ENCODE measurements at regions not wholly inside any gene's neighbourhood (a gene's known extent, or its start where the extent isn't known, plus 50 kb on each side); places are given as distances from the start of the nearest gene placed in this dataset.

DNA sequence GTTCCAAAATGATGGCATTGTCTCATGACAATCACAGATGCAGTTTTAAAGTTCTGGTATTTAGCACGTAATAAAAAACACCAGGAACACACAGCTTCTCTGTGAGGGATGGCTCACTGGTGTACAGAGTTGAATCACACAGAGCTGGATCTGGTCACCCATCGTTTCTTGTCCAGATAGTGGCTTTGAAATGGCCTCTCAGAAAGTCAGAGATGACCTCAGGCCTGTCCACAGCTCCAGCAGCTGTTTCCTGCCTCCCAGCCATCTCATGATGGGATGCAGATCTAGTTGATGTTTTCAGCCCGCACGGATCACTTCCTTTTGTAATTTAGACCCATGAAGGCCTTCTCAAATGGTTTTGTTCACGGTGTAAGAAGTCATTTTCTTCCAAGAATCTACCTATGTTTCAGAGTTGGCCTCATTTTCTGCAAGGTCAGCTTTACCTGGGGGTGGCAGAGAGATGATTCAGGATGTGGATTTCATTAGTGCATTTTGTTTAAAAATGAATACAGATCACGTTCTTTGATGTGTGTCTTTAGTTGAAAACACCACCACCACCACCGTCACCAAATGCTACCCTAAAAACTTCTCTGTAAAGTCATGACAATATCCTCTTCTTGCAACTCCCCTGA lies 166.2 kb downstream of the SNX10 start:
- TF ChIP-seq, protein P1, sequence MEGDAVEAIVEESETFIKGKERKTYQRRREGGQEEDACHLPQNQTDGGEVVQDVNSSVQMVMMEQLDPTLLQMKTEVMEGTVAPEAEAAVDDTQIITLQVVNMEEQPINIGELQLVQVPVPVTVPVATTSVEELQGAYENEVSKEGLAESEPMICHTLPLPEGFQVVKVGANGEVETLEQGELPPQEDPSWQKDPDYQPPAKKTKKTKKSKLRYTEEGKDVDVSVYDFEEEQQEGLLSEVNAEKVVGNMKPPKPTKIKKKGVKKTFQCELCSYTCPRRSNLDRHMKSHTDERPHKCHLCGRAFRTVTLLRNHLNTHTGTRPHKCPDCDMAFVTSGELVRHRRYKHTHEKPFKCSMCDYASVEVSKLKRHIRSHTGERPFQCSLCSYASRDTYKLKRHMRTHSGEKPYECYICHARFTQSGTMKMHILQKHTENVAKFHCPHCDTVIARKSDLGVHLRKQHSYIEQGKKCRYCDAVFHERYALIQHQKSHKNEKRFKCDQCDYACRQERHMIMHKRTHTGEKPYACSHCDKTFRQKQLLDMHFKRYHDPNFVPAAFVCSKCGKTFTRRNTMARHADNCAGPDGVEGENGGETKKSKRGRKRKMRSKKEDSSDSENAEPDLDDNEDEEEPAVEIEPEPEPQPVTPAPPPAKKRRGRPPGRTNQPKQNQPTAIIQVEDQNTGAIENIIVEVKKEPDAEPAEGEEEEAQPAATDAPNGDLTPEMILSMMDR (conservative IDR thresholded peaks at IDR 0.05 in 1 of 2, IDR thresholded peaks at IDR 0.05 in 1 of 2; ENCODE audit: low read depth in 1 of 2, low read length in 2 of 2), result no peak
- no peak for TF ChIP-seq EZH2 (IDR thresholded peaks at IDR 0.05; ENCODE audit: low read length, missing control alignments)
